T-helper 2 cell treated with Interferon-gamma antibody and Interleukin-4, amounts not matched to agents 5 μg/mL and 100 μg/mL, for 36 hours (primary cell): ENCODE measurements at regions not wholly inside any gene's neighbourhood (a gene's known extent, or its start where the extent isn't known, plus 50 kb on each side); places are given as distances from the start of the nearest gene placed in this dataset.

Source experiments
- DNase-seq: peaks from one replicate; pipeline ENCODE4 v3.0.0; 2021; ENCODE audit warnings: low spot score
- H3K27ac Mint-ChIP-seq: one replicate; pipeline ENCODE4 v1.8.0; 2021; ENCODE audit warnings: mild to moderate bottlenecking, mixed read lengths
- H3K27me3 Mint-ChIP-seq: one replicate; pipeline ENCODE4 v1.8.0; 2021; ENCODE audit warnings: low read depth, mixed read lengths
- H3K36me3 Mint-ChIP-seq: one replicate; pipeline ENCODE4 v1.8.0; 2021; ENCODE audit warnings: low read depth, mixed read lengths
- H3K4me1 Mint-ChIP-seq: one replicate; pipeline ENCODE4 v1.8.0; 2021; ENCODE audit warnings: low read depth, mixed read lengths
- H3K4me3 Mint-ChIP-seq: one replicate; pipeline ENCODE4 v1.8.0; 2022; ENCODE audit warnings: mild to moderate bottlenecking, moderate library complexity, mixed read lengths
- H3K9me3 Mint-ChIP-seq: one replicate; pipeline ENCODE4 v1.8.0; 2021; ENCODE audit warnings: mixed read lengths

- Mint-ChIP-seq H3K36me3 (no peaks in the 10 kb centered on the region), H3K9me3 (peaks cover 4% of the 10 kb centered on the region), H3K27me3 (no peaks in the 10 kb centered on the region), H3K4me3 (no peak overlapping the region), H3K27ac (no peak overlapping the region), H3K4me1 (no peaks in the 10 kb centered on the region)
- DNase-seq = no peak
These were observed 268.2 kb downstream of the ZNF608 start for GRCh38 chr5:124478264-124478663.

DNA sequence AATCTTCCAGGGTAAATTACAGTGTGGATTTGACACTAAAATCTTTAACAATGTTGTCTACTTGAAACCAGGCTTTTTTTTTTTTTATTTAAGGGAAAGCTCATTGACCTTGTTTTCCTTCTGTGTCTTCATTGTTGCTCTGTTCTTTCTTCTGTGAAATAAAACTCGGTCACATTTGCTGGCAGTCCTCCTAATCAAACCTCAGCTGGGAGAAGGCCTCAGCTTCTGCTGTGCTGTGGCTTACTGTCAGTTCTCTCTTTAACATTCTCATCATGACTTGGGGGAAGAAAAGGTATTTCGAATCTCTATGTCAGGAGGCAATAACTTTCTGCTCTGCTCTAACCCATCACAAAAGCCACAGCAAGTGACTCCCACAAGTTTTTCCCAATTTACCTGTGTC, 268.9 kb downstream of the ZNF608 start:
- no peak for DNase-seq
- no peaks in the 10 kb centered on the region for H3K36me3 Mint-ChIP-seq
- H3K4me3 Mint-ChIP-seq = no peak overlapping the region
- H3K4me1 Mint-ChIP-seq = no peaks in the 10 kb centered on the region
- H3K9me3 Mint-ChIP-seq = peaks cover 4% of the 10 kb centered on the region
- no peak overlapping the region for H3K27ac Mint-ChIP-seq
- H3K27me3 Mint-ChIP-seq = no peaks in the 10 kb centered on the region

GRCh38 chr5:124477062-124477461, 269.4 kb downstream of the ZNF608 start:
- Mint-ChIP-seq H3K9me3 (peaks cover 4% of the 10 kb centered on the region), H3K27ac (no peak overlapping the region), H3K36me3 (no peaks in the 10 kb centered on the region), H3K4me3 (no peak overlapping the region), H3K4me1 (no peaks in the 10 kb centered on the region), H3K27me3 (no peaks in the 10 kb centered on the region)
- no peak for DNase-seq

DNA sequence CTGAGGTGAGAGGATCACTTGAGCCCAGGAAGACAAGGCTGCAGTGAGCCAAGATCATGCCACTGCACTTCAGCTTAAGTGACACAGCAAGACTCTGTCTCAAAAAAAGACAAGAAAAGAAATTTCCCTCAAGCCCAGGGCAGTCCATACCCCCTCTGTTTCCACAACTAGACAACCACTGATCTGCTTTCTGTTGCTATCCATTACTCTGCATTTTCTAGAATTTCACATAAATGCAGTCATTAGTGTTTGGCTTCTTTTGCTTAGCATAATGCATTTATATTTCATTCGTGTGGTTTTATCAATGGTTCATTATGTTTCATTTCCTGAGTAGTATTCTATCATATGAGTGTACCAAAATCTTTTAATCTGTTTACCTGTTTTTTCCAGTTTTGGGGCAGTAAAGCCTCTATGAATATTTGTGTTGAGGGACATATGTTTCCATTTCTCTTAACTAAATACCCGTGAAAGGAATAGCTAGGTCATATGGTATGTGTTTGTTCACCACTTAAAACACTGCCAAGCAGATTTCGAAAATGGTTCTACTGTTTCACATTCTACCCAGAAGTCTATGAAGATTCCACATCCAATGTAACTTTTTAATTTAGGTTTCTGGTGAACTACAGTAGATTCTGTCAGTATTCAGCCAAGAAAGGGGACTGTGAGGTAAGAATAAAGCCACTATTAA, 271.8 kb downstream of the ZNF608 start:
- no peak overlapping the region for H3K4me3 Mint-ChIP-seq
- no peaks in the 10 kb centered on the region for H3K36me3 Mint-ChIP-seq
- peaks cover 4% of the 10 kb centered on the region for H3K9me3 Mint-ChIP-seq
- no peaks in the 10 kb centered on the region for H3K27me3 Mint-ChIP-seq
- no peak overlapping the region for H3K27ac Mint-ChIP-seq
- no peak for DNase-seq
- no peaks in the 10 kb centered on the region for H3K4me1 Mint-ChIP-seq

- no peaks in the 10 kb centered on the region for H3K9me3 Mint-ChIP-seq
- no peak for DNase-seq
- no peaks in the 10 kb centered on the region for H3K36me3 Mint-ChIP-seq
- H3K27ac Mint-ChIP-seq = no peak overlapping the region
- no peaks in the 10 kb centered on the region for H3K27me3 Mint-ChIP-seq
- no peak overlapping the region for H3K4me3 Mint-ChIP-seq
- H3K4me1 Mint-ChIP-seq = no peaks in the 10 kb centered on the region
These were observed 277.6 kb downstream of the ZNF608 start for GRCh38 chr5:124468671-124469411.

DNA sequence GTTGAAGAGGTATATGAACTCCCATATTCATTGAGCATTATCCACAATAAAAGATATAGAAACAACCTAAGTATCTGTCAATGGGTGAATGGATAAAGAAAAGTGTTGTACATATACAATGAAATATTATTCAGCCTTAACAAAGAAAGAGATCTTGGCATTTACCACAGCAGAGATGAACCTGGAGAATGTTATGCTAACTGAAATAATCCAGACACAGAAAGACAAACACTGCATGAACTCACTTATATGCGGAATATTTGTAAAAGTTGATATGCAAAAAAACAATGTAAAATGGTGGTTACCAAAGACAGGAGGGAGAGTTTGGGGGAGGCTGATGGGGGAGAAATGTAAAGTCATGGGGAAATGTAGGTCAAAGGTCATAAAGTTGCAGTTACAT, 278.7 kb downstream of the ZNF608 start:
- Mint-ChIP-seq H3K27me3 (no peaks in the 10 kb centered on the region), H3K36me3 (no peaks in the 10 kb centered on the region), H3K4me1 (no peaks in the 10 kb centered on the region), H3K4me3 (no peak overlapping the region), H3K9me3 (no peaks in the 10 kb centered on the region), H3K27ac (no peak overlapping the region)
- DNase-seq = no peak

DNA sequence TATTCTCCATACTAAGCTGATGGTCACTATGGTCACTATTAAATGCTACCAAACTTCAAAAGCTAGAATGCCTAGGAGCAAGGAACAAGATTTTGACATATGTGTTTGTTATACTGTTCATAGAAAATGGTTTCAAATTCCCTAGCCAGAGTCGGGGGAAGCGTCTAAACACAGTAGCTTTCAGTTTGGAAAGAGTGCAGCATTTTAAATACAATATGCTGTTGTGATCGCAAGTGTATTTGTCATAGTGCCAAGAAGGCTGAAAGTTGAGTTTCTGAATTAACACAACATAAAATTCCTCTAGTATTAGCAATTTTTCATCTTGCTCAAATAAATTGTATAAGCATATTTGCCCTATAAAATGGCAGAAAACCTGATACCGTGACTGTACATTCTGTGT, 280.4 kb downstream of the ZNF608 start:
- Mint-ChIP-seq H3K36me3 (no peaks in the 10 kb centered on the region), H3K4me1 (no peaks in the 10 kb centered on the region), H3K9me3 (peaks cover 5% of the 10 kb centered on the region), H3K4me3 (no peak overlapping the region), H3K27me3 (no peaks in the 10 kb centered on the region), H3K27ac (no peak overlapping the region)
- no peak for DNase-seq

- Mint-ChIP-seq H3K36me3 (no peaks in the 10 kb centered on the region), H3K27ac (no peak overlapping the region), H3K27me3 (no peaks in the 10 kb centered on the region), H3K4me3 (no peak overlapping the region), H3K9me3 (peaks cover 5% of the 10 kb centered on the region), H3K4me1 (no peaks in the 10 kb centered on the region)
- DNase-seq = no peak
These were observed 282.6 kb downstream of the ZNF608 start for GRCh38 chr5:124463851-124464250.

- Mint-ChIP-seq H3K4me1 (no peaks in the 10 kb centered on the region), H3K36me3 (no peaks in the 10 kb centered on the region), H3K4me3 (no peak overlapping the region), H3K9me3 (peaks cover 5% of the 10 kb centered on the region), H3K27me3 (no peaks in the 10 kb centered on the region), H3K27ac (no peak overlapping the region)
- no peak for DNase-seq
These were observed 283.7 kb downstream of the ZNF608 start for GRCh38 chr5:124462751-124463150.

- Mint-ChIP-seq H3K4me1 (no peaks in the 10 kb centered on the region), H3K27ac (no peak overlapping the region), H3K4me3 (no peak overlapping the region), H3K36me3 (no peaks in the 10 kb centered on the region), H3K9me3 (peaks cover 5% of the 10 kb centered on the region), H3K27me3 (no peaks in the 10 kb centered on the region)
- no peak for DNase-seq
These were observed 284.5 kb downstream of the ZNF608 start for GRCh38 chr5:124461941-124462340.

GRCh38 chr5:124461157-124461556, 285.3 kb downstream of the ZNF608 start:
- H3K9me3 Mint-ChIP-seq = peaks cover 5% of the 10 kb centered on the region
- DNase-seq = no peak
- no peaks in the 10 kb centered on the region for H3K27me3 Mint-ChIP-seq
- no peak overlapping the region for H3K27ac Mint-ChIP-seq
- no peaks in the 10 kb centered on the region for H3K4me1 Mint-ChIP-seq
- no peak overlapping the region for H3K4me3 Mint-ChIP-seq
- H3K36me3 Mint-ChIP-seq = no peaks in the 10 kb centered on the region

DNA sequence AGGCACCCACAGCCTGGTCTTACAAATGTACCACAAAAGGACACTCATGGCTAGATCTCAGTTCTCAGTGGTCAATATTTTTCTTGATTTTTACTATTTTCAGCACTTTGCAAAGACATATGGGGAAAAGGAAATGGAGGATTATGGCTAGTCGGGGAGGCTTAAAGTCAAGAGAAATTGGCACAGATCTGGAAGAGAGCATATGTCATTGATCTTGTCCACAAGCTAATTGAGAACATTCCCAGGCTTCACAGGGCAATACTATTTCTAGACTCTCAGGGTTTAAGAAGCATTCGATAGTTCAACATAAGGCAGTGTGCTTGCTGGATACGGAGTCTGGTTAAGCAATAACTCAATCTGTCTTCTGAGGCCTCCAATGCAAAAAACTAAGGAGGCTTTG, 285.8 kb downstream of the ZNF608 start:
- Mint-ChIP-seq H3K36me3 (no peaks in the 10 kb centered on the region), H3K27ac (no peak overlapping the region)
- DNase-seq = no peak

GRCh38 chr5:124459984-124460383, 286.5 kb downstream of the ZNF608 start:
- Mint-ChIP-seq H3K9me3 (peaks cover 5% of the 10 kb centered on the region), H3K4me1 (no peaks in the 10 kb centered on the region), H3K36me3 (no peaks in the 10 kb centered on the region), H3K27ac (no peak overlapping the region), H3K27me3 (no peaks in the 10 kb centered on the region), H3K4me3 (no peak overlapping the region)
- DNase-seq = no peak

More for the DNA sequence above, 285.8 kb downstream of the ZNF608 start:
- Mint-ChIP-seq H3K4me1 (no peaks in the 10 kb centered on the region), H3K9me3 (peaks cover 5% of the 10 kb centered on the region), H3K27me3 (no peaks in the 10 kb centered on the region), H3K4me3 (no peak overlapping the region)

DNA sequence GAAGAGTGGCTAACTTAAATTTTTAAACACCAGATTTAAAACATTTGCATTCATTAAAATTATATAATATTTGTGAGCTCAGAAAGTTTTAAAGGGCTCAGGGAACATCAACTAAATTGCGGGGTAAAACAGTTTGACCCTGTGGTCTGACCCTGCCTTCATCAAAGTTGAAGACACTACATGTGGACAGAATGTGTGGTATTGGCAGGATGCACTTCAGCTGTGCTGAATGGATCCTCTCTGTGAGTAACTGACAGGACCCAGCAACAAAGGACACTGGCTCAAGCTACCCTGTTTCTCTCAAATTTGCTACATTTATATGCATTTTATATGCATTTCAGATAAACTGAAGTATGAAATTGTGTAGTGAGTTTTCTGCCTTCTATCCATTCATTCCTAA, 288.5 kb downstream of the ZNF608 start:
- no peaks in the 10 kb centered on the region for H3K4me1 Mint-ChIP-seq
- no peak overlapping the region for H3K27ac Mint-ChIP-seq
- H3K4me3 Mint-ChIP-seq = no peak overlapping the region
- no peaks in the 10 kb centered on the region for H3K36me3 Mint-ChIP-seq
- peaks cover 5% of the 10 kb centered on the region for H3K9me3 Mint-ChIP-seq
- no peak for DNase-seq
- no peaks in the 10 kb centered on the region for H3K27me3 Mint-ChIP-seq

- no peaks in the 10 kb centered on the region for H3K27me3 Mint-ChIP-seq
- H3K36me3 Mint-ChIP-seq = no peaks in the 10 kb centered on the region
- H3K9me3 Mint-ChIP-seq = no peaks in the 10 kb centered on the region
- H3K27ac Mint-ChIP-seq = no peak overlapping the region
- no peaks in the 10 kb centered on the region for H3K4me1 Mint-ChIP-seq
- DNase-seq = no peak
- no peak overlapping the region for H3K4me3 Mint-ChIP-seq
These were observed 289.3 kb downstream of the ZNF608 start for GRCh38 chr5:124457101-124457500.
